GM21423 (cell line): ENCODE measurements at regions not wholly inside any gene's neighbourhood (a gene's known extent, or its start where the extent isn't known, plus 50 kb on each side); places are given as distances from the start of the nearest gene placed in this dataset.
"Not testable (repeated sequence)": the region's sequence is repeated elsewhere in the genome, so short reads cannot be mapped to it uniquely, and the experiment has no call there.

Experiments used
- ATAC-seq: cut with Tn5 transposase; IDR thresholded peaks from one replicate; pipeline ENCODE4 v1.9.1; 2021; ENCODE audit warnings: mild to moderate bottlenecking, moderate library complexity; ENCODE audit not compliant: unreplicated experiment

DNA sequence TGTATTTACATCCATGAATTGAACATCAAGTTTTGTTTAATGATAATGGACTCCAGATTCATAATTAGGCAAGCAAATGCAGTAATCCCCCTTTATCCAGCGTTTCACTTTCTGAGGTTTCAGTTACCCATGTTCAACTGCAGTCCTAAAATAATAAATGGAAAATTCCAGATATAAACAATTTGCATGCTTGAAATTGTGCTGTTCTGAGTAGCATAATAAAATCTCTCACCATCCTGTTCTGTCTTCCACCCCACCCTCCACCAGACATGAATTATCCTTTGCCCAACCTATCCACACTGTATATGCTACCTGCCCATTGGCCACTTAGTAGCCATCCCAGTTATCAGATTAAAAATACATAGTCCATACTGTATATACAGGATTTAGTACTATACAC lies 224.5 kb upstream of the CHAC2 start:
- no peak for ATAC-seq

DNA sequence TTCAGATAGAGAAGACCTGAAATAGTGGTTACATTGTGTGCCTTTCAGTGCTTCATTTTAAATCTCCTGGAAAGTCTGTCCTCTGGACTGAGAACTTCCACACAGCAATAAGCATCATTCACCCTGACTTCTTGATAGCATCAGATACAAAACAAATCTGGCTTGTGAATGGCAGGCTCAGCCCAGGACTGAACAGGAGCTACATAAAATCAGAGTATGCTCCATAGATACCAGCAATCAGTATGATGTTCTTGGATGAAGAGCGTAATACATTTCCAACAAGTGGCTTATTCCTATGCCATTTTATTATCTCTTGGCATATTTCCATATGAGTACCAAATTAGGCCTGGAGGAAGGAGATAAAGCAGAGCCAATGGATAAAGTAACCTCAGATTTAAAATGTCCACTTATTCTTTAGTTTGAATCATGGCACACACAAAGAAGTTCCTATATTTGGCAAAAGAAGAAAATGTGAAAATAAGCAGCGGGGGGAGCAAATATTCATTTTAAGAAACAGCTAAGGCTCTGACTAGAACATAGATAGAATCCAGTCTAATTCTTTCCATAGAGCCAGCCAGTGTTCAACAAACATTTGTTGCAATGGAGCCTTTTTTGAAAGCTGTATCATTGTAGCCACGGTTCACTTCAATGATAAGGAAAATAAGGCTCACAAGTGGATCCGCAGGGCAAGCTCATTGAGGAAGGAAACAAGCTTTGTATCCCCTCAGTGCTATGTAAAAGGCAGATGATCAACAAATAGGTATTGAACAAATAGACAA lies 230.8 kb upstream of the CHAC2 start:
- no peak for ATAC-seq

GRCh38 chr2:53535234-53535840 lies 232.3 kb upstream of the CHAC2 start:
- ATAC-seq = no peak

DNA sequence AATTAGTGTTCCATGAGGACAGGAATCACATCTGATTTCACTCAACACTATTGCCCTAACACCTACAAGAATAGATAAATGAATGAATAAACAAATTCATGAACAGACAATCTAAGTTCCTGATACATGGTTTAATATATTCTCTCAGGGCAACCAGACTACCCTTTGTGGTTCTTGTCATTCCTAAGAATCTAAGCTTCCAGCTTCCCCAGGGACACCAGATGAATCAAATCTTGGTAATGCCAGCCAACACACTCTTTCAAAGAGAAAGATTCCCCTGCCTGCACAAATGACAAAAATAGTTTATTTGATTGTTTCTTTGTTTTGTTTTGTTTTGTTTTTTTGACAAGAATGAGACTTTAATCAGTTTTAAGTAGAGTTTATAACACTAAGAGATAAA lies 237.5 kb upstream of the CHAC2 start:
- ATAC-seq = no peak

- no peak for ATAC-seq
Measured at GRCh38 chr2:53527056-53527455, 240.5 kb upstream of the CHAC2 start.

GRCh38 chr2:53519918-53520841 lies 247.4 kb upstream of the CHAC2 start:
- ATAC-seq = no peak

- ATAC-seq = no peak
Measured at GRCh38 chr2:53517406-53517805, 250.2 kb upstream of the CHAC2 start.

DNA sequence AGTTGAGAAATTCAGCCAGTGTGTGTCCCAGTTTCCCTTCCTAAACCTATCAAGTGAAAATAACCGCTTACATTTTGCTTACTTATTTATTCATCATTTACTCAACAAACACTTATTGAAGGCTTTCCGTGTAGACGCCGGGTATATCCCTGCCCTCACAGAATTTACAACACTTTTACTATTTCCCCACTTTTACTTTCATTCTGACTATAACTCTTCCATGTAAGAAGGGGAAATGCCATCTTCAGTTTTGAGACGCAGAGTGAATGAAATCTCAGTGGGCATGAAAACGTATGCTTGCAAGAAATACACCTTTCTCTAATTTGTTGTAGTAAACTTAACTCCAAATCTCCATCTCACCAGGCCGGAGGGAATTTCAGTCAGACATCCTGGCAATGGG lies 251.0 kb upstream of the CHAC2 start:
- no peak for ATAC-seq

DNA sequence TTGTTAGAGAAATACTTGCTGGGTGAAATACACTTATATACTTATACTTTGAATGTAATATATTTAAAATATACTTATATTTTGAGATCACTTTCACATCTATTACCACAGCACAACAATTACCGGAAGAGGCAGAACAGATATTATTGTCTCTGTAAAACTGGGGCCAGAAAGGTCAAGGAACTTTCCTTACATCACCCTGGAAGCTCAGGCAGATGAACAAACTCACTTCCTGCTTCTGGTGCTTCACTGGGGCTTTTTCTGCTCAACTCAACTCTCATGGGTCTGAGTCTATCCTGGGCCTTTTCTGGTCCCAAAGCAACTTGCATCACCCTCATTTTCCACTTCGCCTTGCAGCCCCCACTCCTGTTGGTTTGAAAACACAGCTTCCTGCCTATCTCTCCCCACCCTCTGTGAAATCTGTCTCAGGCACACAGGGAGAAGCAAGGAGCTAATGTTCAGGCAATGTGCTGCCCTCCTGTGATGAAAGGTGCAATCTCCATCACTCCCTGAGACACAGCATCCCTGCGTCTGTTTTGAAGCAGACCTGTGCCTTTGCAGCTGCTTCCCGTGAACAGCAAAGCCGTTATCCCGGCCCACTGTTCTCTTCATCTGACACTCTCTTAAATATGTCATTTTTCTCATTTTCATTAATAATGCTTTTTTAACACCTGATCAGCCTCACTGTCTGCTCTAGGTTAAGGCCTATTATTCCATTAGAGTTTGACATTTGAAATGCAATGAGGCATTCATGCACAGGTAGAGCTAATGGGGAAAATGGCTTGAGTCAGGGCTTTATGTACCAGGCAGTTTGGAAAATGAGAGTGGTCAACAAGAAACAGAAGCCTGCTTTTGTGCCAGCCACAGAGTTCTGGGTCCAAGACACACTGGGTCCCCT lies 251.9 kb upstream of the CHAC2 start:
- ATAC-seq = no peak

- no peak for ATAC-seq
Measured at GRCh38 chr2:53513167-53513666, 254.4 kb upstream of the CHAC2 start.

DNA sequence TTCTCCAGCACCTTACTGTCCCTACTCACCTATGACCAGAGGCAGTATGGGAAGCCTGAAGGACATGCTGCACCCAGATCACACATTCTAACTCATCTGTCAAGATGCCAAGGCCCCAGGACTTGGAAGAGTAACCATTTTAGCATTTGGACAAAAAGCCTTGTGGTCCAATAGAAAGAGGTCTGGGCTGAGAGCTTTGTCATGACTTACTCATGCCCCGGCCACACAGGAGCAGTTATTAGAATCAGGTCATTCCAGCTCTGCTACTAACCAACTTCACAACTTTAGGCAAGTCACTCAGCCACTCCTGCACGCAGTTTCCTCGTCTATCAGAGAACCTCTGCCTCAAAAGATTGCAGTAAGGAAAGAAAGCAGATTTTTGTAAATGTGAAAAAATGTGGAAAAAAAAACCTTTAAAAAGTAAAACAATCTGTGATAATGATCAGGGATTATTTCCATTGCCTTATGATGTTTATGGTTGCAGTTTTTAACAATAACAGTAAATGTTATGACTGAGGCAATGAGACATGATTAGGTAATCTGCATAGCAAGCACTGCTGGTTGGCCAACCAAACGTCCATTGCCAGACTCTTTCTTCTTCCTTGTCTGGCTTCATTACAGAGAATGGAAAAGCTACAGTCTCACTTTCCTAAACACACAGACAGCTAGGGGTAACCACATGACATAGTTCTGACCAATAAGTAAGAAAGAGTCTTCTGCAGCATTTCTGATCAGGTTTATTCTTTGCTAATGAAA lies 255.4 kb upstream of the CHAC2 start:
- ATAC-seq = no peak

DNA sequence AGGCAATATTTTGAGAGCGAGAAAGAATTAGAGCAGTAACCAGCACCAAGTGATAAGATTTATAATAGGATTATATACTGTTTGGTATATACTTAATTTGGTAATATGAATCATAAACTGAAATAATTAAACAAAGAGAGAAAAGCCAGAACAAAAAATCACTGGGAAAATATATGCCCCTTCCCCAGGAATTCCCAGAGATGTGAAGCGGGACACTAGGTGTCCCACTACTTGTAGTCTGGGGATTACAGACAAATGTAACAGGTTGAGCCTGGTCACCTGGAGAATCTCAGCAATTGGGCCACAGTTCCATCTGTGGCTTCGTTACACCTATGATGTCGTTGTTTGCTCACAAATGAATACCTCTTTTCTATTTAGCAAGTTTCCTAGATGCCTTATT lies 256.1 kb upstream of the CHAC2 start:
- ATAC-seq = no peak

DNA sequence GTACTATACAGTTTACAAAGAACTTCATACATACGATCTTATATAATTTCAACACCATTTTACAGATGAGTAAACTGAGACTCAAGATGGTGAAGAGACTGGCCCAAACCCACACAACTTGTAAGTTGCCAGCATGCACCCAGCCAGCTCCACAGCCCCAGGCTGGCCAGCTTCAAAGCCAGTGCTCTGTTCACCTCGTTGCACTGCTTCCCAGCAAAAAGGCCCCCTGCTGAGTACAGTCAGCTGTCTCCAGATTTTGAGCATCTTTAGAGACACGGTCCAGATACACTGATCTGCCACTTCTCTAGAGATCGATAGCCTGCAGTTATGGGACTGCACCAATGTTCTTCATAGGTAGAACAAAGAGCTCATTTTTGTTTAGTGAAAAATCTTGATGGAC lies 257.2 kb upstream of the CHAC2 start:
- no peak for ATAC-seq

GRCh38 chr2:53509831-53510388 lies 257.7 kb upstream of the CHAC2 start:
- no peak for ATAC-seq

DNA sequence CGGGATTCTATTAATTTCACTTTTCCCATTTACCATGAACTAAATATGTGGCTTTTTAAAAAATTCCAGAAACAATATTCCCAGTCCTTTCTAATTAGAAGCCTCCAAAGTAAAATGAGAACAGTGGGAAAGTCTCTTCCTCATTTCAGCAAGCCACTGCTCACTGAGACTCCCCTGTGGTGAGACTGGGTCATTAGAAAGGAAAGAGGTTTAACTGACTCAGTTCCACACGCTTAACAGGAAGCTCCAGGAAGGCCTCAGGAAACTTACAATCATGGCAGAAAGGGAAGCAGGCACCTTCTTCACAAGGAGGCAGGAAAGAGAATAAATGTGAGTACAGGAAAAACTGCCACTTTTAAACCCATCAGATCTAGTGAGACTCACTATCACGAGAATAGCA lies 258.9 kb upstream of the CHAC2 start:
- no peak for ATAC-seq

DNA sequence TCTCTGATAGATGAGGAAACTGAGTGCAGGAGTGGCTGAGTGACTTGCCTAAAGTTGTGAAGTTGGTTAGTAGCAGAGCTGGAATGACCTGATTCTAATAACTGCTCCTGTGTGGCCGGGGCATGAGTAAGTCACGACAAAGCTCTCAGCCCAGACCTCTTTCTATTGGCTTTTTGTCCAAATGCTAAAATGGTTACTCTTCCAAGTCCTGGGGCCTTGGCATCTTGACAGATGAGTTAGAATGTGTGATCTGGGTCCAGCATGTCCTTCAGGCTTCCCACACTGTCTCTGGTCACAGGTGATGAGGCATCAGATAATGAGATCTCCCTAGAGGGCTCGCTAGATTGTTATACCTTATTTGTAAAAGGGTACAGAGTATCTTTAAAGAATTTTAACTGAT lies 260.5 kb upstream of the CHAC2 start:
- ATAC-seq = not testable (repeated sequence)

- ATAC-seq = no peak
Measured at GRCh38 chr2:53505826-53506225, 261.8 kb upstream of the CHAC2 start.

- ATAC-seq = no peak
Measured at GRCh38 chr2:53504507-53504906, 263.1 kb upstream of the CHAC2 start.

DNA sequence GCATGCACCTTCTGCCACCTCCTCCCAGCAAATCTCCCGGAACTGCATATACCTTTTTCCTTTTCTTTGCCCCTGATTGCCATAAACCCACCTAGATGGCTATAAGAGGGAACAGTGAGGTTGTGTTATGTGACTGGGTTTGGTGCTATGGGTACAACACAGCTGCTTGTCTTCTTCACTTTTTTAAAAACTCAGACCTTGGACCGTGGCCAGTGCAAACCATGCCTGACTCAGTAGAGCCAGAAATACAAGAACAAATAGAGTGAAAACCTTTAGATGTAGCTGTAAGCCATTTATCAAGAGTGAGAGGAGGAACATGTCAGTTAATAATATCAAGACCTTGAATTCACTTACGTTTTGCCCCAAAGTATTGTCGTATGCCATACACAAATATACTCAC lies 267.4 kb upstream of the CHAC2 start:
- no peak for ATAC-seq
